NCI-H748 treated with DMSO at 0.1 percent for 48 hours (cell line): ENCODE measurements at regions not wholly inside any gene's neighbourhood (a gene's known extent, or its start where the extent isn't known, plus 50 kb on each side); places are given as distances from the start of the nearest gene placed in this dataset.

Experiments used
- DNase-seq: peaks from one replicate; lab custom pipeline; 2025; lab: John Stamatoyannopoulos, UW

DNA sequence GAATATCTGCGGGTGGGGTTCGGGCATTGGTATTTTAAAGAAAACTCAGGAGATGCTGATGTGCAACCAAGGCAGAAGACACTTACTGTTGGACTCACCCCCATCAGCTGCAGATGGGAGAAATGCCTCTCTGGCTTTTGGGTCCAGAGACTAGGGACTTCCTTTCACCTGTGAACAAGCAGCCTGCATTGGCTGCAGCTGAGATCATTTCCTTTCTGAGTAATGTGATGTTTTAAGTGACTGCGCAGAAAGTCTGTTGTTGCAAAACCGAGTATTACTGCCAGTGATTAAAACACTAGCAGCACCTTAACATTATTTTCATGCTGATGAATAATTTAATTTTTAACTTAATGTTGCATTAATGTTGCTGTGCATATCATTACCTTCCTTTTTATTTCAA is 143.0 kb downstream of the TSN start:
- DNase-seq: no peak

DNA sequence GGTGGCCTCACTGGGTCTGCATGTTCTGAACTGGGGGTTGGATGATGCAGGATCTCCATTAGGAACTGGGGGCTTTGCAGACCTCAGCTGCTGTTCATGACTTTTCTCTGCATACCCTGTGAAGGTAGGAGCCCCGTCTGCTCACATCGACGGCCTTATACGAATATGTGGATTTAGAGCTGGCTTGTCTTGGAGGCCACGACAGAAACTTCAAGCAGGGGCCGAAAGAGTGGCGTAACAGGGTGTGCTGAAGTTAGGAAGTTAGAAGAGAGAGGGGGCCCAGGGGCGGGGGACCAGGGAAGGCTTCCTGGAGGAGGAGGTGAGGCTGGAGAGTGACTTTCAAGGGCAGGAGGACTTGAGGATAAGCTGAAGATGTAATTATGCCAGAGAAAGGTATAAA is 144.9 kb downstream of the TSN start:
- DNase-seq: no peak

DNA sequence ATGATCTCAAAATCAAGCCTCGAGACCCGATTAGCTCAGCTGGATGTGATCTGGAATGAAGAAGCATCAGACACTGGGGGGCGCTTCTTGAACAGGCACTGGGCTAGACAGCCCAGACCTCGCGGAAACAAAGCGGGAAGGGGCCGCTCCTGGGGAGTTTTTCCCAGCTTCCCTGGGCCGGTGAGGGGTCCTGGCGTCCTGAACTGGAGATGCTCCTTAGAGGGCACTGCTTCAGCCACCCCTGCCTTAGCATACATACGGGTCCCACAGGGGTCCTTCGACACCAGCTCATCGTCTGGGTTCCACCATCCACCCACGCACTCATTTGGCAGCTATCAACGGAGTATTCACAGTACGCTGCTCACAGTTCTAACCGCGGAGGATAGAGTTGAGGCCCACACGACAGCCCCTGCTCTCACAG is 146.7 kb downstream of the TSN start:
- no peak for DNase-seq

DNA sequence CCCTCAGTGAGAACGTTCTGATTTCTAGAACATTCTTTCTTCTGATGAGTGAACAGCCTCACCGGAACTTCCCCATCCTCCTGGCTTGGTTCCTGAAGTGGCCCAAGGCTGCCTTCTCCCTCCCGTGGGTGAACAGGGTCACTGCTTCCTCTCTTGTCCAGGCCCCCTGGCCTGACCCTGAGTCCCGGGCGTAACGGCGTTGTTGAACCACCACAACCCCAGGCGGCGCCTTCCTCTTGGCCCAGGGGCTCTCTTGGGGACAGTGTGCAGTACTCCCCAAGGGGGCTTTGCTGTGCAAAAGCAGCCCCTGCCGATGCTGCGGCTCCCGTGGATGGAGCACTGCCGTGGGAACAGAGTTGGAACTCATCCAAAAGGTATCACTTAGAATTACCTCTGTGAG is 147.2 kb downstream of the TSN start:
- no peak for DNase-seq

DNA sequence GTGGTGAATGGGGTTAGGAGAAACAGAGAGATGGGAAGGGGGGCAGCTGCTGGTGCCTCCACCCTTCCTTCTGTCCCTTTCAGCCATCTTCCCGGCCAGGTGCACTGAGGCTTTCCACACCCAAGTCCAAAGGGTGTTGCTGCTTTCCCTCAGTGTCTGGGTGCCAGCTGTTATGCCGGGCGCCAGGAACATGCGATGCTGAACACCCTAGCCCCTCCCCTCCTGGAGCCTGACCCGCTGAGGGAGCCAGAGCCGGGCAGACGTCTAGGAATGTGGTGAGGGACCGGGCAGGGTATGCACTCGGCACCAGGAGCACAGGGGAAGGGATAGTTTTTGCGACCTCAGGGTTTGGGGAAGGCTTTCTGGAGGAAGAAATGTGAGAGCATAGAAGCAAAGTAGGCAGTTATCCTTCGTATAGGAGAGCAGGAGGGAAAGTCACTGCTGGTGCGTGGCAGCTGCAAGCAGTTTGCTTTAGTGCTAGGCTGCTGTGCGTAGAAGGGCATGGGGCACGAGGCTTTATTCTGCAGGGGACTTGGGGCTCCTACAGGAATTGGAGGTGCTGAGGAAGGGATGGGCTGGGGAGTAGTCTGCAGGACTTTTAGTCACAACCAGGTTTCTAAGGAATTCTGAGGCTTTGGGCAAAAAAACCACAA is 147.7 kb downstream of the TSN start:
- no peak for DNase-seq

DNA sequence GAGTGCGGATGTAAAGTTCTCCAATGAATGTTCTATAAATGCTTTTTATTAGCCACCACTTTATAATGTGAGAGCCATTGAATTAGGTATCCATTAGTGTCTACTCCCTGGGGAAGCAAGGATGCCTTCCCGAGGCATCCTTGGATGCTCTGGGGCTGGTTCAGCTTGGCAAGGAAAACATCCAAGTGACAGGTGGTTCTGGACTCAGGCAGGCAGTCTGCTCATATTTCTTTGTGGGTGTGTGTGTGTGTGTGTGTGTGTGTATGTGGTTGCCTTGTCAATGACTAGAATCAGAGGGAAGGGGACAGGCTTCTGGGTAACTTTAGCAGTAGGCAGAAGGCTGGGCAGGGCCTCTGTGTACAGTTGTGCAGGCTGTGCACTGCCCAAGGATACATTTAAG is 149.2 kb downstream of the TSN start:
- no peak for DNase-seq

DNA sequence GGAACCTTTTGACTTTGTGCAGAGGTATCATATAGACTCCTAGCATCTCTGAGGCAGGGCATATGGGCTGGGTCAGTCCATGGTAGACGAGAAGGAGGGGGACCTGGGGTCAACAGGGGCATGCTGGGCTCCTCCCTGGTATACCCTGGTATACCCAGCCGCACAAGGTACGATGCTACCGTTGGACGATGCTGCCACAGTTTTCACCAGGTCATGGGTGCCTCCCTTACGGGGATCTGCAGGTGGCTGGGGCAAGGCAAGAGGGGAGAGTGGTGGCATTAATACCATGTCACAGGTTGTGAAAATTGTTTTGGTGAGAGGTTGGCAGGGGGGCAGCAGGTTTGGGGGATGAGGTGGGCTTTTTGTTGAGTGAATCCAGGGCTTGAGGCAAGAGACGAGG is 149.8 kb downstream of the TSN start:
- DNase-seq: no peak

DNA sequence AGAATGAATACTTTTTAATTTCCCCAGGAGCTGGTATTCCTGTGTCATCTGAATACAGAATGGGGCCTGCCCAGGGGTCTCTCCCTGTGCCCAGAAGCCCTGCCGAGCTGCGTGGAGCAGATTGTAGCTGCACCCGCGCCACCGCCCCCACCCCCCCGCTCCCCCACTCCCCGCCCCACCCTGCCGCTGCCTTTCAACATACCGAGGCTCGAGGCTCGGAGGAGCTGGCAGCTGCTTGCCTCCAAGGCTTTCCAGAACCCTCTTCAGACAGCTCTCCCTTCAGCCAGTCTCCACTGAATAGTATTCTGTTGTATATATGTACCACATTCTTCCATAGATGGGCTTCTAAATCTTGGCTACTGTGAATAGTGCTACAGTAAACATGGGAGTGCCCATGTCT is 150.7 kb downstream of the TSN start:
- no peak for DNase-seq

DNA sequence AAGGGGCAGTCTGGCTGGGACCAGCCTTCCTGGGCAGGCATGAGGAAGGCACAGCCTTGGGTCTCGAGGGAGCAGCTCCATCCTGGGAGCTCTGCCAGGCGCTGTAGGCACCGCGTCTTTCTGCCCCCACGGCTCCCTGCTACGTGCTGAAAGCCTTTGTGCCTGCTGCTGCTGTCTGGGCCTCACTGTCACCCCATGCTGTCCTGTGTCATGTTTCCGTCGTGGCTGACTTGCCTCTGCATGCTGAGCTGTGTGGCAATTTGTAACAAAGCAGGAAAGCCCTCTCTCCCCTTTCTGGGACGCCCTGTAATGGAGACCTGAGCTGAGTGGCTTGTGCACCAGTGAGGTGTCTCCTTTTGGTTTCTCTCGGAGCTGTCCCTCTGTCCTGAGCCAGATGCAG is 152.5 kb downstream of the TSN start:
- no peak for DNase-seq

DNA sequence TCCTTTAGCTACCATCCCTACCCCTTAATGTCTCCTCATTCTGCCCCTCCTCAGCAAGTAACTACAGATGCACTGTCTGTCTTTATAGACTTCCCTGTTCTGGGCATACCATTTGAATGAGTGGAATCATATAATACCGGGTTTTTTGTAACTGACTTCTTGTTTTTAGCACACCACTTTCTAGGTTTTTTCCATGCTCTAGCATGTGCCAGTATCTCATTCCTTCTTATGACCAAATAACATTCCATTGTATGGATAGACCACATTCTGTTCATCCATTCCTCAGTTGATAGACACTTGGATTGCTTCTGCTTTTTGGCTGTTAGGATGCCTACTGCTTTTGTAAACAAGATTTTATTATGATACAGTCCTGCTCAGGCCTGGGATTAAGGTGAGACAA is 154.7 kb downstream of the TSN start:
- no peak for DNase-seq

DNA sequence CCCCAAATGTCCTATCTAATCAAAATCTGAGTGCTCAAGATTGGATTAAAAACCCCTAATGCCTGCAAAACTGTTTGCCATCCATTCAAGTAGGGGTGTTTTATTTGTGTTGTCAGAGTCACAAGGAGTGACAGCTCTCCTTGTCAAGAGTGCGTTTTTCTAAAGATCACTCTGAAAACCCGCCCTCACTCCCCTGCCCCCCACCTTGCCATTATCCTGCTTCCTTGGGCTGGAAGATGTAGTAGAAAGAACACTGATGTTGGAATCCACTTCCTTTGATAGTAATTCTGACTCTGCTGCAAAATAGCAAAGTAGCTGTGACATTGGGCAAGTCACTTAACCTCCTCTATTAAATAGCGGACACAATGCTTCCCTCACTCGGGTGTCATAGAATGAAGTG is 155.6 kb downstream of the TSN start:
- DNase-seq: no peak

DNA sequence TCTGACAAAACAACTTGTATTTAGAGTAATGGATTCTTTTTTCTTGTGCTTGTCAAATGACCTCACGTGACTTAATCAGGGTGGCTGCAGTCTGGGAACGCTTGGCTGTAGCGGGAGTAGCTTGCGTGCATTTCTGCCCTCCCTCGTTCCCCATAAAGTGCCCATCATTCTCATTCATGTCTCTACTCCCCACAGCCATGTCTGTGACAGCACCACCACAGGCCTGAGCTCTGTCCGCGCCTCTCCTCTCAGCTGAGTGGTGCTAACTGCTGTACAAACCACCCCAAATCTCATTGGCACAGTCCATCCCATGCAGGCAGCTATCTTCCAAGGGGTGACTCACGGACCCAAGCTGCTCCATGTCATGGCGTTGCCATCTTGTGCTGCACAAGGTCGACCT is 161.7 kb downstream of the TSN start:
- no peak for DNase-seq

DNA sequence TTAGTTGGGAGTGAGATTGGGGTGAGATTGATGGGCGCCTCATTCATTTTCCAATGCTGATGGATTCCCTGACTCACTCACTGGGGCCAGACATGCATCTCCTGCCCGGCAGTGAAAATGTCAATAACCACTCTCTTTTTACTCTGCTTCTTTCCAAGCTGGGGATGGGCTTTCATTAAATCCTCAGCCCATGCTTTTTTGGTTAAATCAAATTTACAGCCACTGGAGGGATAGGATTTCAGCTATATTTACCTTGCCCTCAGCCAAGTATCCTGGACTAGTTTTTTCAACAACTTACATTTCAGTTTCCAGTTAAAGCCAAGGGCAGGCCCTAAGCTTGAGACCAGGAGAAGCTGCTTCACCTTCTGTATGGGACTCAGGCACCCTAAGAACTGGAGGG is 162.8 kb downstream of the TSN start:
- no peak for DNase-seq

DNA sequence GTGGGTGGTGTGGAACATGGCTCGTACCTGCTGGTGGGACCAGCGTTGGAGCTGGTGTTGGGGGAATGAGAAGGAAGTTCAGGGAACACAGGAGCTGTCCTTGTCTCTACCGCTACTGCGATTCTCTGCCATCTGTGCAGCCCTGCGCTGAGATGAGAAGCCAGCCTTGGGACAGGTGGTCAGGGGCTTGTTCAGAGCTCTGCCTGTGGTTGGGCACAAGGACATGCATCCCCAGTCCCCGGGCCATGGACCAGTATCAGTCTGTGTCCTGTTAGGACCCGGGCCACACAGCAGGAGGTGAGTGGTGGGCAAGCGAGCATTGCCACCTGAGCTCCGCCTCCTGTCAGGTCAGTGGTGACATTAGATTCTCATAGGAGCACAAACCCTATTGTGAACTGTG is 164.4 kb downstream of the TSN start:
- no peak for DNase-seq

DNA sequence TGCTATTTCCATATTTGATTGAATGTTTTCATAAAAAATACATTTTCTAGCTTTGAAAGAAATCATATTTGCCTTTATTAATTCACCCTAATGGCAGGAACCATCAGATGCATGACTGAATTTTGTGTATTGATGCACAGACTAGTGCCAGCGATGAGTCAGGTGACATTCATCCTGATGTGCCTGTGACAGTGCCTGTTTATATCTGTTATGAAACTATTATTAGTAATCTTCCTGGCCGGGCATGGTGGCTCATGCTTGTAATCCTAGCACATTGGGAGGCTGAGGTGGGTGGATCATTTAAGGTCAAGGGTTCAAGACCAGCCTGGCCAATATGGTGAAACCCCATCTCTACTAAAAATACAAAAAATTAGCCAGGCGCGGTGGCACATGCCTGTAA is 170.0 kb downstream of the TSN start:
- DNase-seq: no peak

DNA sequence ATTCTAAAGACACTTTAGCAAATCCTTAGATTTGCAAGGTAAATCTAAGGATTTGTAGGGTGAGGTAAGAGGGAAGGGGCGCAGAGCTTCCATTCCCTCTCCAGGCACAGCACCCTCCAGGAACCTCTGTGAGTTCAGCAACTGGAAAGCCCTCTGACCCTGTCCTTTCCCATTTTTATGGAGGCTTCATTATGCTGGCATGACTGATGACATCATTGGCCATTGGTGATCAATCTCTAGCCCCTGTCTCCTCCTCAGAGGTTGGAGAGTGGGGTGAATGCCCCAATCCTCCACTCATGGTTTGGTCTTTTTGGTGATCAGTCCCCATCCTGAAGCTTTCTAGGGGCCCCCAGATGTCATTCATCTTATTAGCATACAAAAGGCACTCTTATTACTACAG is 187.8 kb downstream of the TSN start:
- DNase-seq: no peak

DNA sequence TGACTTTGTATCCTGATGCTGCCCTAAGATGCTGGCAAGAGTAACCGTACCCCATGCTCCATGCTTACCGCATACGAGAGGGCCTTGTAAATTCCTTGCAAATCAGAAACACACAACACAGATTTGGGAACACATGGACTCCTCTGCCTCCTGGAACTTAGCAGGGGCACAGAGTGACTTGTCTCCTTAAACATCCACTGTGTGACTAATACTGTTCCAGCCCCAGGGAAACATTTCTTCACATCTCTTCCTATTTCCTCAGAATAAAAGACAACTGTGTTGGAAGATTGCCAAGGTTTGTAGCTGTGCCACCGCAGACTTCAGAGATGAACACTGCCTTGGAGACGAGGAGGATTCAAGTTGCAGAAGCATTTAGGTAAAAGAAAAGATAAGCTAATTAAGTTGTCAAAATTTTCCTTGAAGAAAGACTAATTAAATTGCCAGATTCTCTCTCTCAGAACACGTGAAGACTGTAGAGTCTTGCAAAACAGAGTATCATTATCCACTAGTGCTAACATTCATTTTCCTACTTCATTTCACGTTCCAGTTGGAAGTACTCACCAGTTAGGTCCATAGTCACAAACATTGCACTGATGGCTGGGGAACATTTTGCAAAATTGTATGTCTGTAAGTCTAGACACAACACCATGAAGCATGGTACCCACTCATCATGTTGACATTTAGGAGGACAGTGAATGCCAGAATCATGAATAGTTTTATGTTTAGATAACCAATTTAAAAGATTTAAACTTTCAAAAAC is 188.8 kb downstream of the TSN start:
- no peak for DNase-seq

DNA sequence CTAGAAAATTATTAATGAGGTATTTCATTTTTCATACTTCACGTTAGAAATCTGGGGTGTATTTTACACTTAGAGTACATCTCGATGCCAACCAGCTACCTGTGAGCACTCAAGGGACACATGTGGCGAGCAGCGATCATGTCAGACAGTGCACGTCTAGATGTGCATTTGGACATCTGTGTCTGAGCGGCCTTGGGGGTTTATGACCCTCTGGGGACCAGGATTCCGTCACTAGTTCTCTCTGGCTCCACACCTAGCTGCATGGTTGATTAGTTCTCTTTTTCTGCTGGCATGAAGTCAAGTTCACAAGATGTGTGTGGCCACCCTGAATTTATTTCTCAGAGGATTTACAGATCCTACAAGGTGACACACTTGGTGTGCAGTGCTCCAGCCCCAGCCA is 192.2 kb downstream of the TSN start:
- no peak for DNase-seq

DNA sequence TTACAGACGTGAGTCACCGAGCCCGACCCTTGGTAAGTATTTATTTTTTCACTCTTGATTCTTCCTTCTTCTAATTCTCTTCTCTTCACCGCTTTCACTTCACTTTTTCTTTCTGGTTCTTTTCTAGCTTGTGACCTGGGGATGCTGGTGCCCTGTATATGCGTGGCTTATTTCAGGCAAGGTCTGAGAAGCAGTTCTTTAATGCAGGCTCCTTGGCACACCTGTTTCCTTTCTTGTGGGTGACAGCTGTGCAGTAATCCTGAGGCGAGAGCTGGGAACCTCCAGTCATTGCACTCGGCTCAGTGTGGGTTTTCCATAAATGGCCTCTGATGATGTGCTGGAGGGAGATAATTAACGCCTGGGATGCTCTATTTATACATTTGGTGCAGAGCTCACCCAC is 193.8 kb downstream of the TSN start:
- DNase-seq: no peak

DNA sequence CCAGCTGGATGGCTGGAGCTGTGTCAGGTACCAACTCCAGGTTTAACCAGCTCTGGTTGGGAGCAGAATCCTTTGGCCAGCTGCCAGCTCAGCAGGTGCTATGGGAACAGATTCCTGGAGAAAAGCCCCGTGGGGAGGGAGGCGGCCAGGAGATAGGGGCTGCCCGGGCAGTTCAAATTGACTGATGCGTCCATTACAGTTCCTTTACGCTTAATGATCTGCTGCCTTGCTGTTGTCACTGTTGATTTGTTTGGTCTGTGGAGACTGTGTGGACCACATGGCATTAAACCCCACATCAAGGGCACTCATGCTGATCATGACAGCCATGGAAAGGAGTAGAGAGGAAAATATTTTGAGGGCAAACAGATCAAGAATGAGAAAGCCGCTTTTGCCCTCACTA is 200.0 kb downstream of the TSN start:
- peak; percentile 33 for DNase-seq

DNA sequence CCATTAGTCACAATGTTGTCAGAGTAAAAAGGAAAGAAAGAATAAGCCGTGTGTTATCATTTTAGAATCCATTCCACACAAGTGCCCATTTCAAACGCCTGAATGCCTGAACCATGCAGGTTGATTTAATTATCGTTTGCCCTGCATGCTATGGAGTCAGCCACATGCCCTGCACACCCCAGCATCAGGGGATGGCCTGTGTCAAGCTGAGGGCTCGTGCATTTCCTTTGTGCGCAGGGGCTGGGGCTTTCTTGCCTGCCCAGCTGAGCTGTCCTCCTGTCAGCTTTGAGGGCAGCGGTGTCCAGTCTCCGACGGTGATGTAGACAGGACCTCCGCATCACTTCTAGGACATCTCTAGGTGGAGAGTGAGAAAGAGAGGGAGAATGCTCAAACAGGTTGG is 200.4 kb downstream of the TSN start:
- no peak for DNase-seq

DNA sequence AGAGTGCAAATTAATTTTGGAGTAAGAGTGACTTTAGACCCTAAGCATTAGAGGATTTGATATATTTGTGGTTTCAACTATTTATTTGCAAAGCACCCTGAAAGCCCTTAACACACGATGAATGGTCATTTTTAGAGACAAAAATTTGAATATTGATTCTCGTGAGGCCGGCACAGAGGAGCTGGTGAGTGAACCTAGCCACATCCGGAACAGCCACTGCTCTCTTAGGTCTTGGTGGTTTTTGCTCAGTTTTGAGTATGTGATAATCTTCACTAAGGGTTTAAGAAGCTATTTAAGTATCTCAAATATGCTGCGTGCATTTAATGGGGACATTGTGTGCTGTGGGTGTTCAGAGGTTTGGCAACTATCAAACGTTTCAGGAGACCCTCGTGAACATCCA is 204.8 kb downstream of the TSN start:
- DNase-seq: no peak

DNA sequence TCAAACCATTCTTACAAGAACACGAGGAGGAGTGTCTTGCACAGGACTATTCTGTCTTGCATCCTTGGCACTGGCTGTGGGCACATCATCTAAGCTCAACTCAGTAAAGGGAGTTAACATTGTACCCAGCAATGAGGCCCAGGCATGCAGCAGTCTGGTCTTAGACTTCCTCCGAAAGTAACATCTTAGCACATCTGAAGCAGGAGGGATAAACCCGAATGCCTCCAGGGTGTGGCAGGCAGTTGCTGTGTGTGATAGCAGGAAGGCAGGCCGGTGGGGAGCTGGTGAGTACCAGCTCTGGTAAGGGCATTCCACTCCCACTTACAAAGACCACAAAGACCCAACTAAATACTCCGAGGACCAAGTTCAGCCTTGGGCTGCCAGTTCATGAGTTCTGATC is 206.3 kb downstream of the TSN start:
- no peak for DNase-seq

DNA sequence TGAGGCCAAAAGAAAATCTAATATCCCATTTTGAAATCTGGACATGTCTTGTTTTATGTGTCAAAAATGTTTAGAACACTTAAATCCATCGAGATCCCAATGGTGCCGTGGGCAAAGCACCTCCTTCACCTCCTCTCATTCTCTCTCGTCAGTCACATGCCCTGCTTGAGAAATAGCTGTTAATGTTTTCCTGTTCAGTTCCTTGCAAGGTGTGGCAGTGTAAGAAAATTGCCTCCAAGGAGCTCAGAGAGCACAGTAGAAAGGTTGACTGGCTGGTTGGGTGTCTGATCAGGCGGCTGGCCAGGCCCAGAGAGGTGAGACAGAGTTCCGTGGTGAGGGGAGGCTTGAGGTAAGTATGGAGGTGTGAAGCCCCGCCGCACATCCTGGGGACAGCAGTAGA is 210.2 kb downstream of the TSN start:
- no peak for DNase-seq
